Peyer's patch (tissue), 4 donors: ENCODE measurements at regions not wholly inside any gene's neighbourhood (a gene's known extent, or its start where the extent isn't known, plus 50 kb on each side); places are given as distances from the start of the nearest gene placed in this dataset.

ENCODE experiments used
- POLR2A ChIP-seq, 2 donors: fragments of 450-650 bp; IDR thresholded peaks; one replicate each; pipeline ENCODE4 v1.5.1; 2017; ENCODE audit warnings: antibody characterized with exemption in 2 of 2, mild to moderate bottlenecking in 2 of 2, moderate library complexity in 2 of 2
- TF ChIP-seq, protein P1 (sequence below), 6 experiments: fragments of 450-650 bp in 4 of 6; fragments of 200-600 bp in 2 of 6; sonication (generic) in 1 of 6; IDR thresholded peaks; one replicate each; pipeline ENCODE4 v1.5.1; 2017 to 2019; ENCODE audit warnings: antibody characterized with exemption in 6 of 6, mild to moderate bottlenecking in 3 of 6, moderate library complexity in 1 of 6

DNA sequence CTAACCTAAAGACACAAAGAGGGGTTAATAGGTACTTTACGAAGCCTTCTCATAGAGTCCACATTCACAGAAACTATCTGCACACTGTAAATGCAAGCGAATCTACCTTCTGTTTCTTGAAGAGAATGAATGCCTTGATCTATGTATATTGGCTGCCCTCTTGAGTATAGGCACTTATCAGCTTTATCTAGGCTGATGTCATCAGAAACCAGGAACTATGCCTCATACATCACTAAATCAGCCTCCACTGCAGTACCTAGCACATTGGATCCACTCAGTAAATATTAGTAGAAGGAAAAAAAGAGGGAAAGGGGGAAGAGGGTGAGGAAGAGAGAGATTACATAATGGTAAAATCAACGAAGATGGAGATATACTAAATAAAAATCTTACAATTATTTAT lies 477.1 kb downstream of the CAAP1 start:
- no peak for TF ChIP-seq POLR2A (IDR thresholded peaks at IDR 0.05)
- TF ChIP-seq, protein P1, sequence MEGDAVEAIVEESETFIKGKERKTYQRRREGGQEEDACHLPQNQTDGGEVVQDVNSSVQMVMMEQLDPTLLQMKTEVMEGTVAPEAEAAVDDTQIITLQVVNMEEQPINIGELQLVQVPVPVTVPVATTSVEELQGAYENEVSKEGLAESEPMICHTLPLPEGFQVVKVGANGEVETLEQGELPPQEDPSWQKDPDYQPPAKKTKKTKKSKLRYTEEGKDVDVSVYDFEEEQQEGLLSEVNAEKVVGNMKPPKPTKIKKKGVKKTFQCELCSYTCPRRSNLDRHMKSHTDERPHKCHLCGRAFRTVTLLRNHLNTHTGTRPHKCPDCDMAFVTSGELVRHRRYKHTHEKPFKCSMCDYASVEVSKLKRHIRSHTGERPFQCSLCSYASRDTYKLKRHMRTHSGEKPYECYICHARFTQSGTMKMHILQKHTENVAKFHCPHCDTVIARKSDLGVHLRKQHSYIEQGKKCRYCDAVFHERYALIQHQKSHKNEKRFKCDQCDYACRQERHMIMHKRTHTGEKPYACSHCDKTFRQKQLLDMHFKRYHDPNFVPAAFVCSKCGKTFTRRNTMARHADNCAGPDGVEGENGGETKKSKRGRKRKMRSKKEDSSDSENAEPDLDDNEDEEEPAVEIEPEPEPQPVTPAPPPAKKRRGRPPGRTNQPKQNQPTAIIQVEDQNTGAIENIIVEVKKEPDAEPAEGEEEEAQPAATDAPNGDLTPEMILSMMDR (IDR thresholded peaks at IDR 0.05): no peak
